SU-DHL-6 (cell line): ENCODE measurements at regions not wholly inside any gene's neighbourhood (a gene's known extent, or its start where the extent isn't known, plus 50 kb on each side); places are given as distances from the start of the nearest gene placed in this dataset.

Experiments
- EZH2phosphoT487 ChIP-seq: fragments of 200-600 bp; sonication (generic), shearing (Covaris generic); conservative IDR thresholded peaks from 2 replicates; pipeline ENCODE4 v1.6.1; 2018; ENCODE audit warnings: mild to moderate bottlenecking, antibody characterized with exemption, low read length, moderate library complexity, mixed read lengths
- TF ChIP-seq, protein P1 (sequence below): fragments of 200-600 bp; sonication (generic); IDR thresholded peaks from one replicate; pipeline ENCODE4 v1.5.1; 2017; ENCODE audit warnings: antibody characterized with exemption, mild to moderate bottlenecking, low read length, moderate library complexity; ENCODE audit not compliant: insufficient read depth, poor library complexity, severe bottlenecking

DNA sequence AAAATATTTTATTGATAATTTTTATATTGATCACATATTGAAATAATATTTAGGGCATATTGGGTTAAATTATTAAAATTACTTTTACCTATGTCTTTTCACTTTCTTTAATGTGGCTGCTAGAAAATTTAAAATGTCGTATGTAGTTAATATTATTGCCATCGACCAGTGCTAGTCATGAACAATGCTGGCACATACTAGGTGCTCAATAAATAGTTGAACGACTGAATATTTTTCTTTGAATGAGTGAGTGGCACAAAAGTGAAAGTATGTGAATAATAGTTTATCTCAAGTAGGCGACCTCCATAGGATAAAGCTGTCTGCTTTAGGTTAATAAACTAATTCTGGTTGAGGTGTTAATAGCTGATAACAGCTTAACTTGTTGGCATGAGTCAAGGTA lies 150.8 kb upstream of the FGGY start:
- TF ChIP-seq, protein P1, sequence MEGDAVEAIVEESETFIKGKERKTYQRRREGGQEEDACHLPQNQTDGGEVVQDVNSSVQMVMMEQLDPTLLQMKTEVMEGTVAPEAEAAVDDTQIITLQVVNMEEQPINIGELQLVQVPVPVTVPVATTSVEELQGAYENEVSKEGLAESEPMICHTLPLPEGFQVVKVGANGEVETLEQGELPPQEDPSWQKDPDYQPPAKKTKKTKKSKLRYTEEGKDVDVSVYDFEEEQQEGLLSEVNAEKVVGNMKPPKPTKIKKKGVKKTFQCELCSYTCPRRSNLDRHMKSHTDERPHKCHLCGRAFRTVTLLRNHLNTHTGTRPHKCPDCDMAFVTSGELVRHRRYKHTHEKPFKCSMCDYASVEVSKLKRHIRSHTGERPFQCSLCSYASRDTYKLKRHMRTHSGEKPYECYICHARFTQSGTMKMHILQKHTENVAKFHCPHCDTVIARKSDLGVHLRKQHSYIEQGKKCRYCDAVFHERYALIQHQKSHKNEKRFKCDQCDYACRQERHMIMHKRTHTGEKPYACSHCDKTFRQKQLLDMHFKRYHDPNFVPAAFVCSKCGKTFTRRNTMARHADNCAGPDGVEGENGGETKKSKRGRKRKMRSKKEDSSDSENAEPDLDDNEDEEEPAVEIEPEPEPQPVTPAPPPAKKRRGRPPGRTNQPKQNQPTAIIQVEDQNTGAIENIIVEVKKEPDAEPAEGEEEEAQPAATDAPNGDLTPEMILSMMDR, result no peak
- TF ChIP-seq EZH2phosphoT487, result no peak
